DND-41 (cell line): ENCODE measurements at regions not wholly inside any gene's neighbourhood (a gene's known extent, or its start where the extent isn't known, plus 50 kb on each side); places are given as distances from the start of the nearest gene placed in this dataset.
A peak's percentile ranks its signal among the peaks of the same experiment; 100 is the strongest.

Source experiments
- ATAC-seq: fragments of 200-7000 bp; cut with Tn5 transposase; 3 replicates; pipeline ENCODE4 v1.9.1; 2021; ENCODE audit warnings: low read depth; ENCODE audit not compliant: insufficient read depth
- DNase-seq: peaks from one replicate; pipeline ENCODE4 v3.0.0-alpha.2; 2020
- H2AFZ ChIP-seq: 2 replicates; pipeline ENCODE4 v1.6.0; 2012; ENCODE audit warnings: low read depth, low read length
- H3K27ac ChIP-seq: 2 replicates; pipeline ENCODE4 v1.5.1; 2012; ENCODE audit warnings: low read length, inconsistent platforms
- H3K27me3 ChIP-seq: fragments of 200-600 bp; sonication (generic); 2 replicates; pipeline ENCODE4 v1.6.0; 2012; ENCODE audit warnings: low read length, mild to moderate bottlenecking, inconsistent platforms; ENCODE audit not compliant: insufficient read depth, poor library complexity
- H3K36me3 ChIP-seq: 2 replicates; pipeline ENCODE4 v1.5.1; 2012; ENCODE audit warnings: low read length, inconsistent platforms; ENCODE audit not compliant: insufficient read depth
- H3K4me1 ChIP-seq: 2 replicates; pipeline ENCODE4 v1.5.1; 2012; ENCODE audit warnings: mild to moderate bottlenecking, low read length; ENCODE audit not compliant: insufficient read depth
- H3K4me2 ChIP-seq: 2 replicates; pipeline ENCODE4 v1.6.0; 2012; ENCODE audit warnings: mild to moderate bottlenecking, moderate library complexity, low read length, inconsistent platforms; ENCODE audit not compliant: insufficient read depth
- H3K4me3 ChIP-seq, 2 experiments: fragments of 200-600 bp in 1 of 2; shearing (Covaris generic) in 1 of 2; 2 replicates each; pipeline ENCODE4 v1.5.1; 2012 to 2016; ENCODE audit warnings: inconsistent platforms in 2 of 2, low read length in 2 of 2, mild to moderate bottlenecking in 2 of 2, low read depth in 1 of 2, moderate library complexity in 1 of 2
- H3K79me2 ChIP-seq: 2 replicates; pipeline ENCODE4 v1.6.0; 2012; ENCODE audit warnings: low read length, inconsistent platforms; ENCODE audit not compliant: insufficient read depth
- H3K9ac ChIP-seq: 2 replicates; pipeline ENCODE4 v1.6.0; 2012; ENCODE audit warnings: low read depth, mild to moderate bottlenecking, inconsistent platforms, low read length, moderate library complexity
- H3K9me3 ChIP-seq: 2 replicates; pipeline ENCODE4 v1.5.1; 2012; ENCODE audit warnings: low read length, moderate library complexity, mild to moderate bottlenecking, inconsistent platforms; ENCODE audit not compliant: insufficient read depth, severe bottlenecking
- H4K20me1 ChIP-seq: 2 replicates; pipeline ENCODE4 v1.6.0; 2012; ENCODE audit warnings: low read length; ENCODE audit not compliant: insufficient read depth
- EZH2 ChIP-seq: IDR thresholded peaks from 3 replicates; pipeline ENCODE4 v1.6.1; 2012; ENCODE audit warnings: borderline replicate concordance, low read depth, mild to moderate bottlenecking, moderate library complexity, low read length, inconsistent platforms; ENCODE audit not compliant: severe bottlenecking
- TF ChIP-seq, protein P1 (sequence below): IDR thresholded peaks from 2 replicates; pipeline ENCODE4 v1.5.1; 2012; ENCODE audit warnings: borderline replicate concordance, low read length, moderate library complexity, mild to moderate bottlenecking; ENCODE audit not compliant: poor library complexity, severe bottlenecking; ENCODE audit errors: extremely low read depth

- ATAC-seq (peak; percentile 67; the same call in 1 of the 3 replicates), DNase-seq (peak; percentile 10)
- no peak overlapping the region for H3K4me3 ChIP-seq
- H4K20me1 ChIP-seq: no peaks in the 10 kb centered on the region
- no peaks in the 10 kb centered on the region for H3K27me3 ChIP-seq
- no peaks in the 10 kb centered on the region for H3K79me2 ChIP-seq
- no peaks in the 10 kb centered on the region for H3K4me1 ChIP-seq
- no peak overlapping the region for H3K9ac ChIP-seq
- H3K9me3 ChIP-seq: no peaks in the 10 kb centered on the region
- H3K4me2 ChIP-seq: no peak overlapping the region
- H3K27ac ChIP-seq: no peak overlapping the region
- no peaks in the 10 kb centered on the region for H3K36me3 ChIP-seq
- no peak overlapping the region for H2AFZ ChIP-seq
- no peak for TF ChIP-seq EZH2
- TF ChIP-seq, protein P1, sequence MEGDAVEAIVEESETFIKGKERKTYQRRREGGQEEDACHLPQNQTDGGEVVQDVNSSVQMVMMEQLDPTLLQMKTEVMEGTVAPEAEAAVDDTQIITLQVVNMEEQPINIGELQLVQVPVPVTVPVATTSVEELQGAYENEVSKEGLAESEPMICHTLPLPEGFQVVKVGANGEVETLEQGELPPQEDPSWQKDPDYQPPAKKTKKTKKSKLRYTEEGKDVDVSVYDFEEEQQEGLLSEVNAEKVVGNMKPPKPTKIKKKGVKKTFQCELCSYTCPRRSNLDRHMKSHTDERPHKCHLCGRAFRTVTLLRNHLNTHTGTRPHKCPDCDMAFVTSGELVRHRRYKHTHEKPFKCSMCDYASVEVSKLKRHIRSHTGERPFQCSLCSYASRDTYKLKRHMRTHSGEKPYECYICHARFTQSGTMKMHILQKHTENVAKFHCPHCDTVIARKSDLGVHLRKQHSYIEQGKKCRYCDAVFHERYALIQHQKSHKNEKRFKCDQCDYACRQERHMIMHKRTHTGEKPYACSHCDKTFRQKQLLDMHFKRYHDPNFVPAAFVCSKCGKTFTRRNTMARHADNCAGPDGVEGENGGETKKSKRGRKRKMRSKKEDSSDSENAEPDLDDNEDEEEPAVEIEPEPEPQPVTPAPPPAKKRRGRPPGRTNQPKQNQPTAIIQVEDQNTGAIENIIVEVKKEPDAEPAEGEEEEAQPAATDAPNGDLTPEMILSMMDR: no peak
Observed at GRCh38 chr15:85963262-85963760, 116.4 kb upstream of the AGBL1 start.

DNA sequence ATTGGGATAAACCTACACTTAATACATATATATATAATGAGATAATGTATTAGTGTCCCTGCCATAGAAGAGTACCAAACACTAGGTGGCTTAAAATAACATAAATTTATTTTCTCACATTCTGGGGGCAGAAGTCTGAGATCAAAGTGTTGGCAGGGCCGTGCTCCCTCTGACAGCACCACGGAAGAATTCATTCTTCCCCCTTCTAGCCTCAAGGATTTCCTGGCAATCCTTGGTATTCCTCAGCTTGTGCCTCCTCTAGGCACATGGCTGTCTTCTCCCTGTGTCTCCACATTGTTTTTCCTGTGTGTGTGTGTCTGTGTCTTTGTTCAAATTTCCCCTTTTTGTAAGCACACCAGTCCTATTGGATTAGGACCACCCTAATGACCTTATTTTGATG is 115.2 kb upstream of the AGBL1 start:
- Histone ChIP-seq H3K9me3 (no peaks in the 10 kb centered on the region), H2AFZ (no peak overlapping the region), H3K9ac (no peak overlapping the region), H3K36me3 (no peaks in the 10 kb centered on the region), H3K4me1 (no peaks in the 10 kb centered on the region), H3K27me3 (no peaks in the 10 kb centered on the region), H3K4me2 (no peak overlapping the region), H3K79me2 (no peaks in the 10 kb centered on the region), H4K20me1 (no peaks in the 10 kb centered on the region), H3K27ac (no peak overlapping the region), H3K4me3 (no peak overlapping the region)
- TF ChIP-seq, protein P1: no peak
- no peak for TF ChIP-seq EZH2
- ATAC-seq (no peak), DNase-seq (no peak)

DNA sequence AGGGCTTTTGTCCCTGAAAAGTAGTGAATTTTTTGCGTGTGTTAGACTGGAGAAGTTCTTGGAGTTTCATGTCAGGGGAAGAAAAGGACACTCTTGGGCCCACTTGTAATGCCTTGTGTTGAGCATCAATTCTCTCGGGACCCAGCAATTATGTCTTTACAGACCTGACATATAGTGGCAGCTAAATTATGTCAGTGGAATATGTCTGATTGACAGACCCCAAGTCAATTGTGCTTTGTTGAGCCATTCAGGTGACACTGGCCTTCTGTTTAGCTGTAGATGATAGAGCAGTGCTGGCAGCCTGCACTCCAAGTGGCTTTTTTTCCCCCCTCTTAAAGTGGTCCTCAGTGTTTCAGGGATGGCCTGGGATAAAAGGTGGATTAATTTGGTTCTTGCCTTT is 112.1 kb upstream of the AGBL1 start:
- ATAC-seq (no peak), DNase-seq (no peak)
- no peaks in the 10 kb centered on the region for H4K20me1 ChIP-seq
- TF ChIP-seq, protein P1: no peak
- no peak for TF ChIP-seq EZH2
- no peaks in the 10 kb centered on the region for H3K27me3 ChIP-seq
- H3K27ac ChIP-seq: no peak overlapping the region
- H3K4me1 ChIP-seq: no peaks in the 10 kb centered on the region
- no peak overlapping the region for H2AFZ ChIP-seq
- H3K9me3 ChIP-seq: no peaks in the 10 kb centered on the region
- H3K4me3 ChIP-seq: no peak overlapping the region
- H3K79me2 ChIP-seq: no peaks in the 10 kb centered on the region
- no peak overlapping the region for H3K4me2 ChIP-seq
- H3K9ac ChIP-seq: no peak overlapping the region
- no peaks in the 10 kb centered on the region for H3K36me3 ChIP-seq
